ENCODE measurements at regions not wholly inside any gene's neighbourhood (a gene's known extent, or its start where the extent isn't known, plus 50 kb on each side); places are given as distances from the start of the nearest gene placed in this dataset.

GRCh38 chr22:27679693-27680488 lies 121.7 kb downstream of the MN1 start:
- ATAC-seq = no peak

GRCh38 chr22:27680636-27681035 lies 120.9 kb downstream of the MN1 start:
- DNase-seq (no peak), ATAC-seq (no peak)
- intact Hi-C loops (cut with DNase I, micrococcal nuclease) = no loop called here

More at GRCh38 chr22:27679693-27680488, 121.7 kb downstream of the MN1 start:
- no peak for DNase-seq
- intact Hi-C loops (cut with DNase I, micrococcal nuclease) = no loop called here

GRCh38 chr22:27681037-27681436 lies 120.5 kb downstream of the MN1 start:
- no peak for ATAC-seq
- intact Hi-C loops (cut with DNase I, micrococcal nuclease) = no loop called here

GRCh38 chr22:27682437-27682836 lies 119.1 kb downstream of the MN1 start:
- intact Hi-C loops (cut with DNase I, micrococcal nuclease) = no loop called here
- ATAC-seq = no peak
- no peak for DNase-seq

More at GRCh38 chr22:27681037-27681436, 120.5 kb downstream of the MN1 start:
- DNase-seq = no peak

GRCh38 chr22:27684901-27685300 lies 116.7 kb downstream of the MN1 start:
- ATAC-seq (no peak), DNase-seq (no peak)
- intact Hi-C loops (cut with DNase I, micrococcal nuclease) = no loop called here

- DNase-seq (no peak), ATAC-seq (no peak)
- intact Hi-C loops (cut with DNase I, micrococcal nuclease) = no loop called here
Measured at GRCh38 chr22:27685515-27685914, 116.0 kb downstream of the MN1 start.

GRCh38 chr22:27685970-27686369 lies 115.6 kb downstream of the MN1 start:
- DNase-seq (no peak), ATAC-seq (no peak)
- intact Hi-C loops (cut with DNase I, micrococcal nuclease) = no loop called here

- ATAC-seq = peak; percentile 37
- peak; percentile 20 to 61 for DNase-seq
- intact Hi-C loops (cut with DNase I, micrococcal nuclease) = no loop called here
Measured at GRCh38 chr22:27686534-27686933, 115.0 kb downstream of the MN1 start.

- DNase-seq (no peak), ATAC-seq (no peak)
- intact Hi-C loops (cut with DNase I, micrococcal nuclease) = no loop called here
Measured at GRCh38 chr22:27687984-27688545, 113.5 kb downstream of the MN1 start.

- intact Hi-C loops (cut with DNase I, micrococcal nuclease) = no loop called here
- DNase-seq (no peak), ATAC-seq (no peak)
Measured at GRCh38 chr22:27689664-27690063, 111.9 kb downstream of the MN1 start.

GRCh38 chr22:27690599-27690998 lies 111.0 kb downstream of the MN1 start:
- intact Hi-C loops (cut with DNase I, micrococcal nuclease) = no loop called here
- DNase-seq = no peak
- no peak for ATAC-seq

GRCh38 chr22:27692243-27692642 lies 109.3 kb downstream of the MN1 start:
- ATAC-seq (no peak), DNase-seq (no peak)
- intact Hi-C loops (cut with DNase I, micrococcal nuclease) = no loop called here

- ATAC-seq (no peak), DNase-seq (no peak)
- intact Hi-C loops (cut with DNase I, micrococcal nuclease) = no loop called here
Measured at GRCh38 chr22:27695925-27696324, 105.6 kb downstream of the MN1 start.

- no peak for DNase-seq
- intact Hi-C loops (cut with DNase I, micrococcal nuclease) = no loop called here
- ATAC-seq = no peak
Measured at GRCh38 chr22:27697888-27698287, 103.7 kb downstream of the MN1 start.

Data from left colon (tissue), 2 donors.